Common myeloid progenitor, CD34-positive (primary cell): ENCODE measurements at regions not wholly inside any gene's neighbourhood (a gene's known extent, or its start where the extent isn't known, plus 50 kb on each side); places are given as distances from the start of the nearest gene placed in this dataset.

Experiments
- CTCF ChIA-PET: fragments of 350-600 bp; sonication (Branson Sonifier 250); formaldehyde crosslinking; loops from one replicate; lab custom pipeline; 2021; ENCODE audit warnings: antibody characterized with exemption; lab: Charles Lee
- POLR2A ChIA-PET: fragments of 350-600 bp; sonication (Branson Sonifier 250); formaldehyde crosslinking; loops from one replicate; lab custom pipeline; 2021; ENCODE audit warnings: antibody characterized with exemption; lab: Charles Lee
- DNase-seq, 3 donors: peaks; one replicate each; pipeline versions ENCODE4 v3.0.0 to v3.0.0-alpha.2; 2013
- H3K27ac ChIP-seq, 2 experiments: 1 replicate in 1 of 2; 2 replicates in 1 of 2; pipeline ENCODE4 v1.7.0; 2013; ENCODE audit warnings: inconsistent platforms in 2 of 2, low read length in 2 of 2, mild to moderate bottlenecking in 2 of 2, low read depth in 1 of 2, moderate library complexity in 1 of 2; ENCODE audit not compliant: severe bottlenecking in 2 of 2, insufficient read depth in 1 of 2, poor library complexity in 1 of 2
- H3K27me3 ChIP-seq, 5 experiments: replicated peaks in 2 of 5; 1 replicate in 3 of 5; 2 replicates in 2 of 5; pipeline versions ENCODE4 v1.6.1 to v1.7.0; 2013; ENCODE audit warnings: low read length in 4 of 5, mild to moderate bottlenecking in 2 of 5, moderate library complexity in 2 of 5, inconsistent platforms in 1 of 5; ENCODE audit not compliant: insufficient read depth in 5 of 5, control insufficient read depth in 4 of 5
- H3K36me3 ChIP-seq, 4 experiments: 1 replicate in 2 of 4; 2 replicates in 2 of 4; pipeline versions ENCODE4 v1.6.1 to v1.7.0; 2013; ENCODE audit warnings: low read length in 3 of 4, control low read depth in 1 of 4, mild to moderate bottlenecking in 1 of 4; ENCODE audit not compliant: control insufficient read depth in 4 of 4, insufficient read depth in 4 of 4
- H3K4me1 ChIP-seq, 4 experiments: 1 replicate in 3 of 4; 2 replicates in 1 of 4; pipeline versions ENCODE4 v1.6.1 to v1.7.1; 2013; ENCODE audit warnings: low read length in 3 of 4, mild to moderate bottlenecking in 3 of 4, control low read depth in 1 of 4, inconsistent platforms in 1 of 4, moderate library complexity in 1 of 4; ENCODE audit not compliant: control insufficient read depth in 4 of 4, insufficient read depth in 4 of 4; ENCODE audit errors: control extremely low read depth in 1 of 4
- H3K4me3 ChIP-seq, 7 experiments: 1 replicate in 4 of 7; 2 replicates in 3 of 7; pipeline versions ENCODE4 v1.5.1 to v1.7.0; 2013; ENCODE audit warnings: mild to moderate bottlenecking in 7 of 7, low read length in 6 of 7, moderate library complexity in 6 of 7, inconsistent platforms in 2 of 7, low read depth in 2 of 7, control low read depth in 1 of 7; ENCODE audit not compliant: insufficient read depth in 4 of 7, control insufficient read depth in 1 of 7; ENCODE audit errors: extremely low read depth in 1 of 7
- H3K9me3 ChIP-seq, 5 experiments: 1 replicate in 4 of 5; 2 replicates in 1 of 5; pipeline versions ENCODE4 v1.6.1 to v1.7.1; 2013; ENCODE audit warnings: low read length in 4 of 5, mild to moderate bottlenecking in 2 of 5, inconsistent platforms in 1 of 5, low read depth in 1 of 5, moderate library complexity in 1 of 5; ENCODE audit not compliant: control insufficient read depth in 4 of 5, insufficient read depth in 2 of 5; ENCODE audit errors: control extremely low read depth in 1 of 5
- whole genome bisulfite sequencing: methylation state at CpG from one replicate; pipeline ENCODE4 v1.1.5; 2013; ENCODE audit not compliant: insufficient coverage; 5-methylcytosine and 5-hydroxymethylcytosine counted together

DNA sequence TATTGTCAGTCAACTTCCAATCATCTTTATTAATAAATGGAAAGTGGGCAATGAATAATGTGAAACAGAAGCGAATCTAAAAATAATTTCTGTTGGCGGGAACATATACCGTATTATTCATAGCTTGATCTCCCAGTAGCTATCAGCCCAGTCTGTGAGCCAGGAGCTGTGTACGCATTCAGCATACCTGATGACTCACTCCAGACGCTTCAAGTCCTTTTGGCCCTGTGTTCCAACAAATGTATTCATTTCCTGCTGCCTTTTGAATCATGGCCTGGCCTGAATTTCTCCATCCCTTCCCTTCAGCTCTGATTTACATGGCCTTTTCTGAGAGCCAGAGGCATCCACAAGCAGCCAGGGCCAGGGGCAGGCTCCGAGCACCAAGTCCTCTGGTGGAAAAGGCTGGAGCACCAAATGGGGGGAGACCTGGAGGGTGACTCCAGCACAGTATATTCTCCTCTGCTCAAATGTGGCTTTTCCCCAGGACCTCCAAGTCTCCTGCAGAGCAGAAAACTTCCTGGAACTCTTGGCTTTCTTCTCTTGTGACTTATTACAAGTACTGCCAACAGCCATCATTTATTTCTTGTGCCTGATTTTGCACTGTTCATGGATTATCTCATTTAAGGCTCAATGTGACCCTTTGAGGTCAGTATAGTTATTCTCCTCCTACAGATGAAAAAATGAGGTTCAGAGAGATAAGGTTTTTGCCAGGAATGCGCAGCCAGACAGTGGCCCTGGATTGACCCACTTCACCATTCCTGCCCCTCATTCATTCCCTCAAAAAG is 108.7 kb downstream of the EN1 start:
- DNase-seq: no peak
- Histone ChIP-seq H3K27ac (no peak overlapping the region), H3K4me3 (no peak overlapping the region), H3K36me3 (no peaks in the 10 kb centered on the region), H3K4me1 (no peaks in the 10 kb centered on the region), H3K27me3 (peaks cover 0 to 6% (median 0%) of the 10 kb centered on the region in 5 experiments), H3K9me3 (peaks cover 0 to 2% (median 0%) of the 10 kb centered on the region in 5 experiments)
- ChIA-PET CTCF (no interaction called here), POLR2A (no interaction called here)
- WGBS: 87% methylated on average over 6 of the region's 7 CpGs

DNA sequence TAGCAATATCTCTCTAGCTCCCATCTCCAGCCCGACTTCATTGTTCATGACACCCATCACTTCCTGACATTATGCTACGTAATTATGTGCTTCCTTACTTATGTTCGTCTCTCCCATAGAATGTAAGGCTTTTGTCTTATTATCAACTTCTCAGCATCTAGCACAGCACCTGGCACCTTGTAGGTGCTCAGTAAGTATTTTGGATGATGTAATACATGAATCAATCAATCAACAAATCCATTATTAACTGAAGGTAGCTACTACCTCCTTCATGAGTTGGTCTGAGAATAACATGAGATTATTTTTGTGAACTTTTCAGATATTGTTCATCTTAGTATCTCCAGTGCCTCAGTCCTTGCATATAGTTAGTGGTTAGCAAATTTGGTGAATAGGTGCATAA is 109.3 kb downstream of the EN1 start:
- H3K9me3 ChIP-seq: no peaks in the 10 kb centered on the region
- ChIA-PET CTCF (no interaction called here), POLR2A (no interaction called here)
- no peaks in the 10 kb centered on the region for H3K36me3 ChIP-seq
- DNase-seq: no peak
- peaks cover 0 to 6% (median 0%) of the 10 kb centered on the region in 5 experiments for H3K27me3 ChIP-seq
- no peak overlapping the region for H3K4me3 ChIP-seq
- no peaks in the 10 kb centered on the region for H3K4me1 ChIP-seq
- no peak overlapping the region for H3K27ac ChIP-seq
- 88% methylated on average over 3 of the region's 3 CpGs for WGBS

DNA sequence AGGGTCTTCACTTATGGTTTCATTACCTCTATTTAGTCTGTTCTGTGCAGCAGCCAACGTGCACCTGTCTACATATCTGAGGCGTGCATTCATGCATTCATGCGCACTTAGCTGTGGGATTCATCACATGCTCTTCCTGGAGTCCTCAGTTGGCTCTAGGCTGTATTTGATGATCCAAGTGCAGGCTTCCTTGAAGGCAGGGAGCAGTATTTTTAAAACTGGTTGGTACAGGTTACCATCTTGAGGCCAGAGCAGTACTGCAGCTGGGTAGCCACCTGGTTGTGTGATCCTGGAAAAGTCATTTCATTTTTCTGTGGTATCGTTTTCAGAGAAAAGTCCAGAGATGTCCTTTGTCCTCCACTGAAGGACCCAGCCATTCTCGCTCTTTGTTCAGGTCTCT is 109.8 kb downstream of the EN1 start:
- no peak overlapping the region for H3K27ac ChIP-seq
- 79% methylated on average over 5 of the region's 5 CpGs for WGBS
- no peaks in the 10 kb centered on the region for H3K4me1 ChIP-seq
- ChIA-PET CTCF (no interaction called here), POLR2A (no interaction called here)
- H3K36me3 ChIP-seq: no peaks in the 10 kb centered on the region
- H3K27me3 ChIP-seq: peaks cover 0 to 6% (median 0%) of the 10 kb centered on the region in 5 experiments
- no peak for DNase-seq
- H3K9me3 ChIP-seq: no peaks in the 10 kb centered on the region
- no peak overlapping the region for H3K4me3 ChIP-seq

DNA sequence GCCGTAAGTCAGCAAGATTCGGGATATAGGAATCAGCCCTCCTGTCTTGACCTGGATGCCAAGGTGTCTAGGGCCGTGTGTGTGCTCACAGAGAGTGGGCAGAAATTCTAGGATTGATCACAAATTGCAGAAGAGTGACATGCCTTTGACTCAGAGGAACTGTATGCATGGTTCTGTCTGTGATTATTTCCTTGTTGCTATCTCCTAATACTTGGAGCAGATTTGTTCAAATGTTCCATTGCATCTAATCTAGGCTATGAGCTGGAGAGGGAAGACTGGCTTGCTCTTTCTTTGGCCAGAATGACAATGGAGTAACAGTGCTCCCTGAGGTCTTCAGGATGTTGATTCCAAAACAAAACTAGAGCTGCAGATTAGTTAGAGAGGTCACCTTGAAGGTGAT is 115.0 kb downstream of the EN1 start:
- Histone ChIP-seq H3K4me1 (no peaks in the 10 kb centered on the region), H3K9me3 (peaks cover 0 to 4% (median 0%) of the 10 kb centered on the region in 5 experiments), H3K27ac (no peak overlapping the region), H3K36me3 (no peaks in the 10 kb centered on the region), H3K27me3 (peaks cover 0 to under 1% (median 0%) of the 10 kb centered on the region in 5 experiments), H3K4me3 (no peak overlapping the region)
- ChIA-PET POLR2A (no interaction called here), CTCF (no interaction called here)
- 86% methylated on average over 3 of the region's 3 CpGs for WGBS
- no peak for DNase-seq

DNA sequence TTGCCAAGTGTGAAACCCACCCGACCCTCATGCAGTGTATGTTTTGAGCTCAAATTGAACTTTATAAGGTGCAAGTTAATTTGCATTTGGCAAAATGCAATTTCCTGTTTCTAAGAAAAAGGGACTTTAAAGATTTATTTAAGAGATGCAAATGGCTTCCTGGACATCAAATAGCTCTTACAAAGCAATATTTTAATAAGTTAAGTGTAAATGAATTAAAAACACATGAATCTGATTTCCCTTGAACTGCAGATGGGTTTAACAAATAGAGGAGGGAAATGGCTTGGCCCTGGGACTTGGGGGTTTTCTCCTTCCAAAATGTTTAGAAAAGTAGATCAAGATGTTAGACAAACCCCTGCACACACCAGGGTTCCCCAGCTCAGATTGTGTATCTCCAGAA is 116.0 kb downstream of the EN1 start:
- no peak overlapping the region for H3K4me3 ChIP-seq
- ChIA-PET POLR2A (no interaction called here), CTCF (no interaction called here)
- no peak for DNase-seq
- no CpG with 5 or more reads among the region's 1 CpG for WGBS
- no peaks in the 10 kb centered on the region for H3K4me1 ChIP-seq
- H3K36me3 ChIP-seq: no peaks in the 10 kb centered on the region
- H3K9me3 ChIP-seq: peaks cover 0 to 4% (median 0%) of the 10 kb centered on the region in 5 experiments
- no peaks in the 10 kb centered on the region for H3K27me3 ChIP-seq
- no peak overlapping the region for H3K27ac ChIP-seq

DNA sequence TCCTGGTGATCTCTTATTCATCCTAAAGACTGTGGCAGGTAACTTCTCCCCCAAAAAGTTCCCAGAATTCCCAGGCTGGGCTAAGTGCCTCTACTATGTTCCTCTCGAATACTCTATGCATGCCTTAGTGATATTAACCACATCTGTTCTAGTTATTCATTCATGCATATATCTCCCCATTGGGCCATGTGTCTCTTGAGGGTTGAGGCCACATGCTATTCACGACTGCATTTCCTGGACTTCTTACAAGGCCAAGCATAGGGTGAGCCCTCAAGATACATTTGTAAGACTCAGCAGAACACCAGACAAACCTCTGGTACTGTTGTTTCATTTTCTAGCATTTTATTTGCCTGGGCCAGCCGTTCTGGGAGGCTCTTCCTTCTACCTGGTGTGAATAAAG is 117.0 kb downstream of the EN1 start:
- POLR2A ChIA-PET: no interaction called here
- WGBS: no CpG with 5 or more reads among the region's 3 CpGs

DNA sequence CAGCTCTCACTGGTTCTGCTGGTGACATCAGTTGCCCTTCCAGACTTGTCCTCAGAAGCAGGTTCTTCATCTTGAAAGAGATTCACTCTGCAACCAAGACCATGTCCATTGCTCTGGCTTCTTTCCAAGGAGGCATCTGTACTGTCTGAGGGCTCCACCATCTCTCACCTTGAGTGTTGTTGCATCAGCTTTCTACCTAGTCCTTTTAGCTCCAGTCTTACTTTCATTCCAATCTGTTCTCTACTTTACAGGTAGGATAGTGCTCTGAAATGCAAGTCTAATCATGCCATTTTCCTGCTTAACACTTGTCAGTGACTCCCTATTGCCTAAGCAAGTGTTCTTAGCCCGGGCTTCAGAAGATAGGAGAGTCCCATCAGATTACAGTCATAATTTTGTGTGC is 117.7 kb downstream of the EN1 start:
- CTCF ChIA-PET: interaction anchor here (0.9 kb wide), 1 partner anchor 120 kb away, joined by 3 read pairs; no protein-coding TSS in a partner anchor
- no peaks in the 10 kb centered on the region for H3K27me3 ChIP-seq
- no peak overlapping the region for H3K27ac ChIP-seq

More for the DNA sequence above, 117.0 kb downstream of the EN1 start:
- DNase-seq: no peak
- peaks cover 0 to 4% (median 0%) of the 10 kb centered on the region in 5 experiments for H3K9me3 ChIP-seq
- H3K27me3 ChIP-seq: no peaks in the 10 kb centered on the region
- no peak overlapping the region for H3K27ac ChIP-seq
- CTCF ChIA-PET: no interaction called here
- no peaks in the 10 kb centered on the region for H3K4me1 ChIP-seq
- no peaks in the 10 kb centered on the region for H3K36me3 ChIP-seq
- no peak overlapping the region for H3K4me3 ChIP-seq

More for the DNA sequence above, 117.7 kb downstream of the EN1 start:
- no peak overlapping the region for H3K4me3 ChIP-seq
- POLR2A ChIA-PET: no interaction called here
- no peaks in the 10 kb centered on the region for H3K36me3 ChIP-seq
- no peaks in the 10 kb centered on the region for H3K4me1 ChIP-seq
- peaks cover 0 to 4% (median 0%) of the 10 kb centered on the region in 5 experiments for H3K9me3 ChIP-seq
- DNase-seq: no peak
- 100% methylated on average over 1 of the region's 1 CpG for WGBS
